KMS-11 (cell line): ENCODE measurements at regions not wholly inside any gene's neighbourhood (a gene's known extent, or its start where the extent isn't known, plus 50 kb on each side); places are given as distances from the start of the nearest gene placed in this dataset.

Experiments
- H2AFZ ChIP-seq: fragments of 200-600 bp; sonication (generic); 2 replicates; pipeline ENCODE4 v1.6.1; 2016; ENCODE audit warnings: antibody characterized with exemption, mixed run types, low read depth
- H3K27ac ChIP-seq: fragments of 200-600 bp; sonication (generic); 2 replicates; pipeline ENCODE4 v1.6.1; 2016; ENCODE audit warnings: mild to moderate bottlenecking, mixed run types
- H3K27me3 ChIP-seq: fragments of 200-600 bp; sonication (generic); 2 replicates; pipeline ENCODE4 v1.6.1; 2017; ENCODE audit warnings: mild to moderate bottlenecking, low read depth, mixed run types, moderate library complexity; ENCODE audit not compliant: insufficient read depth
- H3K36me3 ChIP-seq: fragments of 200-600 bp; sonication (generic); 2 replicates; pipeline ENCODE4 v1.6.1; 2017; ENCODE audit warnings: mild to moderate bottlenecking, mixed run types; ENCODE audit not compliant: insufficient read depth
- H3K4me1 ChIP-seq: fragments of 200-600 bp; sonication (generic); 2 replicates; pipeline ENCODE4 v1.6.1; 2016; ENCODE audit warnings: mild to moderate bottlenecking, low read depth, mixed run types; ENCODE audit not compliant: poor library complexity, severe bottlenecking
- H3K4me2 ChIP-seq: fragments of 200-600 bp; sonication (generic); 2 replicates; pipeline ENCODE4 v1.7.0; 2016; ENCODE audit warnings: mild to moderate bottlenecking, mixed run types
- H3K4me3 ChIP-seq: fragments of 200-600 bp; sonication (generic); IDR thresholded peaks from 2 replicates; pipeline ENCODE4 v1.6.1; 2017; ENCODE audit warnings: low read depth, low read length, mixed read lengths; ENCODE audit not compliant: insufficient read depth
- H3K79me2 ChIP-seq: fragments of 200-600 bp; sonication (generic); 2 replicates; pipeline ENCODE4 v1.6.1; 2016; ENCODE audit warnings: low read depth, mixed run types; ENCODE audit not compliant: insufficient read depth
- H3K9ac ChIP-seq: fragments of 200-600 bp; sonication (generic); 2 replicates; pipeline ENCODE4 v1.6.1; 2016; ENCODE audit warnings: mild to moderate bottlenecking, mixed run types
- H4K20me1 ChIP-seq: fragments of 200-600 bp; sonication (generic); 2 replicates; pipeline ENCODE4 v1.6.1; 2016; ENCODE audit warnings: mild to moderate bottlenecking, mixed run types; ENCODE audit not compliant: insufficient read depth
- CTCF ChIP-seq: fragments of 200-600 bp; sonication (generic); conservative IDR thresholded peaks from 2 replicates; pipeline ENCODE4 v1.6.1; 2017; ENCODE audit warnings: low read depth, mild to moderate bottlenecking, antibody characterized with exemption, low read length, moderate library complexity, mixed read lengths

GRCh38 chr21:18476639-18477038, 73.1 kb upstream of the TMPRSS15 start:
- no peak for TF ChIP-seq CTCF
- no peaks in the 10 kb centered on the region for H4K20me1 ChIP-seq

GRCh38 chr21:18477043-18477442, 73.5 kb upstream of the TMPRSS15 start:
- Histone ChIP-seq H3K4me1 (no peaks in the 10 kb centered on the region), H4K20me1 (no peaks in the 10 kb centered on the region), H3K4me3 (no peak overlapping the region), H3K36me3 (no peaks in the 10 kb centered on the region), H2AFZ (no peak overlapping the region), H3K79me2 (no peaks in the 10 kb centered on the region), H3K27me3 (no peaks in the 10 kb centered on the region), H3K27ac (no peak overlapping the region), H3K9ac (no peak overlapping the region), H3K4me2 (no peak overlapping the region)
- TF ChIP-seq CTCF, result no peak

More at GRCh38 chr21:18476639-18477038, 73.1 kb upstream of the TMPRSS15 start:
- no peak overlapping the region for H3K4me3 ChIP-seq
- H3K27me3 ChIP-seq, result no peaks in the 10 kb centered on the region
- no peak overlapping the region for H3K9ac ChIP-seq
- H3K36me3 ChIP-seq, result no peaks in the 10 kb centered on the region
- no peaks in the 10 kb centered on the region for H3K79me2 ChIP-seq
- no peak overlapping the region for H3K27ac ChIP-seq
- H3K4me1 ChIP-seq, result peaks cover 2% of the 10 kb centered on the region
- H2AFZ ChIP-seq, result no peak overlapping the region
- H3K4me2 ChIP-seq, result no peak overlapping the region

GRCh38 chr21:18478513-18478912, 74.9 kb upstream of the TMPRSS15 start:
- TF ChIP-seq CTCF, result no peak
- no peak overlapping the region for H3K4me3 ChIP-seq
- H3K36me3 ChIP-seq, result no peaks in the 10 kb centered on the region
- H2AFZ ChIP-seq, result no peak overlapping the region
- no peaks in the 10 kb centered on the region for H3K79me2 ChIP-seq
- no peaks in the 10 kb centered on the region for H3K4me1 ChIP-seq
- H3K27me3 ChIP-seq, result no peaks in the 10 kb centered on the region
- no peak overlapping the region for H3K9ac ChIP-seq
- no peaks in the 10 kb centered on the region for H4K20me1 ChIP-seq
- no peak overlapping the region for H3K27ac ChIP-seq
- no peak overlapping the region for H3K4me2 ChIP-seq

- Histone ChIP-seq H3K4me2 (no peak overlapping the region), H3K27ac (no peak overlapping the region), H3K36me3 (no peaks in the 10 kb centered on the region), H3K9ac (no peak overlapping the region), H4K20me1 (no peaks in the 10 kb centered on the region), H3K27me3 (no peaks in the 10 kb centered on the region), H3K4me3 (no peak overlapping the region), H3K79me2 (no peaks in the 10 kb centered on the region), H3K4me1 (no peaks in the 10 kb centered on the region), H2AFZ (no peak overlapping the region)
- no peak for TF ChIP-seq CTCF
These were observed 84.7 kb upstream of the TMPRSS15 start for GRCh38 chr21:18488252-18488651.

- Histone ChIP-seq H3K4me1 (no peaks in the 10 kb centered on the region), H3K4me3 (no peak overlapping the region), H3K27me3 (no peaks in the 10 kb centered on the region), H3K79me2 (no peaks in the 10 kb centered on the region), H2AFZ (no peak overlapping the region), H3K9ac (no peak overlapping the region), H3K27ac (no peak overlapping the region), H3K36me3 (no peaks in the 10 kb centered on the region), H4K20me1 (no peaks in the 10 kb centered on the region), H3K4me2 (no peak overlapping the region)
- no peak for TF ChIP-seq CTCF
These were observed 89.8 kb upstream of the TMPRSS15 start for GRCh38 chr21:18493422-18493821.
